GM23338 (cell line): ENCODE measurements at regions not wholly inside any gene's neighbourhood (a gene's known extent, or its start where the extent isn't known, plus 50 kb on each side); places are given as distances from the start of the nearest gene placed in this dataset.

Source experiments
- ATAC-seq: fragments of 200-7000 bp; cut with Tn5 transposase; 3 replicates; pipeline ENCODE4 v1.9.1; 2020
- DNase-seq: peaks from one replicate; pipeline ENCODE4 v3.0.0-alpha.2; 2015; ENCODE audit warnings: low spot score
- H2AFZ ChIP-seq: fragments of 200-600 bp; sonication (generic); 2 replicates; pipeline ENCODE4 v1.8.0; 2016; ENCODE audit warnings: antibody characterized with exemption, mild to moderate bottlenecking, moderate library complexity
- H3F3A ChIP-seq: fragments of 200-600 bp; sonication (generic); replicated peaks from 2 replicates; pipeline ENCODE4 v1.8.0; 2017; ENCODE audit warnings: antibody characterized with exemption, mixed run types, low read depth
- H3K27ac ChIP-seq: fragments of 200-600 bp; sonication (generic); 2 replicates; pipeline ENCODE4 v1.6.1; 2016; ENCODE audit warnings: low read depth
- H3K27me3 ChIP-seq: fragments of 200-600 bp; sonication (generic); 2 replicates; pipeline ENCODE4 v1.8.0; 2016; ENCODE audit warnings: mild to moderate bottlenecking, mixed run types, moderate library complexity; ENCODE audit not compliant: insufficient read depth
- H3K36me3 ChIP-seq: fragments of 200-600 bp; sonication (generic); 2 replicates; pipeline ENCODE4 v1.8.0; 2016; ENCODE audit warnings: mild to moderate bottlenecking; ENCODE audit not compliant: insufficient read depth
- H3K4me1 ChIP-seq: fragments of 200-600 bp; sonication (generic); 2 replicates; pipeline ENCODE4 v1.8.0; 2016; ENCODE audit warnings: mild to moderate bottlenecking, moderate library complexity; ENCODE audit not compliant: insufficient read depth
- H3K4me2 ChIP-seq: fragments of 200-600 bp; sonication (generic); 2 replicates; pipeline ENCODE4 v1.7.1; 2017; ENCODE audit warnings: mixed run types
- H3K4me3 ChIP-seq: fragments of 200-600 bp; sonication (generic); 2 replicates; pipeline ENCODE4 v1.6.1; 2016; ENCODE audit warnings: mixed run types
- H3K79me2 ChIP-seq: fragments of 200-600 bp; sonication (generic); replicated peaks from 2 replicates; pipeline ENCODE4 v1.8.0; 2017; ENCODE audit warnings: mild to moderate bottlenecking; ENCODE audit not compliant: insufficient read depth
- H3K9me2 ChIP-seq: fragments of 200-600 bp; sonication (generic); 2 replicates; pipeline ENCODE4 v1.8.0; 2017; ENCODE audit not compliant: insufficient read depth
- H4K20me1 ChIP-seq: fragments of 200-600 bp; sonication (generic); replicated peaks from 2 replicates; pipeline ENCODE4 v1.8.0; 2017; ENCODE audit warnings: mild to moderate bottlenecking; ENCODE audit not compliant: insufficient read depth
- H3K27ac Mint-ChIP-seq: 2 replicates; pipeline ENCODE4 v1.8.0; 2020; ENCODE audit warnings: inconsistent platforms, mild to moderate bottlenecking, moderate library complexity, mixed read lengths
- H3K27me3 Mint-ChIP-seq: 3 replicates; pipeline ENCODE4 v1.8.0; 2022; ENCODE audit warnings: low read depth, mild to moderate bottlenecking, moderate library complexity, mixed read lengths, inconsistent platforms; ENCODE audit not compliant: insufficient read depth, poor library complexity
- H3K36me3 Mint-ChIP-seq: 3 replicates; pipeline ENCODE4 v1.8.0; 2021; ENCODE audit warnings: low read depth, mild to moderate bottlenecking, inconsistent platforms, moderate library complexity, mixed read lengths
- H3K4me1 Mint-ChIP-seq: 3 replicates; pipeline ENCODE4 v1.8.0; 2020; ENCODE audit warnings: mild to moderate bottlenecking, inconsistent platforms, mixed read lengths
- H3K4me3 Mint-ChIP-seq: 3 replicates; pipeline ENCODE4 v1.8.0; 2021; ENCODE audit warnings: moderate library complexity, mild to moderate bottlenecking, inconsistent platforms, mixed read lengths
- H3K9me3 Mint-ChIP-seq: 3 replicates; pipeline ENCODE4 v1.8.0; 2020; ENCODE audit warnings: moderate library complexity, mild to moderate bottlenecking, inconsistent platforms, mixed read lengths
- CREB1 ChIP-seq: fragments of 250-450 bp; sonication (Bioruptor Pico); IDR thresholded peaks from 2 replicates; pipeline ENCODE4 v1.5.0; 2020; ENCODE audit warnings: low read depth, mild to moderate bottlenecking, moderate library complexity
- CTCF ChIP-seq, 2 experiments: fragments of 200-600 bp in 1 of 2; sonication (generic) in 1 of 2; conservative IDR thresholded peaks; 2 replicates each; pipeline versions ENCODE4 v1.5.1 to v1.6.1; 2016 to 2017; ENCODE audit warnings: antibody characterized with exemption in 2 of 2, low read depth in 2 of 2, mild to moderate bottlenecking in 2 of 2, moderate library complexity in 1 of 2
- ETS1 ChIP-seq: IDR thresholded peaks from 2 replicates; pipeline ENCODE4 v1.6.1; 2016; ENCODE audit warnings: antibody characterized with exemption
- EZH2phosphoT487 ChIP-seq: fragments of 200-600 bp; sonication (generic); IDR thresholded peaks from one replicate; pipeline ENCODE4 v1.8.1; 2018; ENCODE audit warnings: antibody characterized with exemption; ENCODE audit not compliant: unreplicated experiment
- POLR2AphosphoS5 ChIP-seq: IDR thresholded peaks from 2 replicates; pipeline ENCODE4 v1.6.1; 2016; ENCODE audit warnings: antibody characterized with exemption, low read depth
- REST ChIP-seq: IDR thresholded peaks from one replicate; pipeline ENCODE4 v1.6.1; 2018; ENCODE audit warnings: antibody characterized with exemption; ENCODE audit not compliant: unreplicated experiment
- STAT1 ChIP-seq: IDR thresholded peaks from one replicate; pipeline ENCODE4 v1.6.1; 2016; ENCODE audit warnings: antibody characterized with exemption; ENCODE audit not compliant: unreplicated experiment
- ZNF114 ChIP-seq: fragments of 250-450 bp; sonication (Bioruptor Pico); IDR thresholded peaks from 2 replicates; pipeline ENCODE4 v1.5.0; 2020; ENCODE audit warnings: mild to moderate bottlenecking, moderate library complexity
- ZNF331 ChIP-seq: fragments of 250-450 bp; sonication (Bioruptor Pico); IDR thresholded peaks from 2 replicates; pipeline ENCODE4 v1.5.0; 2020; ENCODE audit warnings: low read depth, mild to moderate bottlenecking, moderate library complexity
- ZNF462 ChIP-seq: fragments of 250-450 bp; sonication (Bioruptor Pico); IDR thresholded peaks from 2 replicates; pipeline ENCODE4 v1.5.0; 2020; ENCODE audit warnings: mild to moderate bottlenecking, moderate library complexity

- TF ChIP-seq STAT1 (no peak), ZNF331 (no peak), CTCF (conservative IDR thresholded peaks at IDR 0.05; ENCODE audit: low read depth in 2 of 2) (no peak), REST (no peak), POLR2AphosphoS5 (no peak), ETS1 (no peak)
Measured at GRCh38 chr12:102643879-102644575, 163.7 kb upstream of the IGF1 start (continued).

- H4K20me1 ChIP-seq, result no peaks in the 10 kb centered on the region
- no peak for ATAC-seq
- no peaks in the 10 kb centered on the region for H3K27me3 ChIP-seq
- no peak for DNase-seq
- H3K27me3 Mint-ChIP-seq, result no peaks in the 10 kb centered on the region
- no peaks in the 10 kb centered on the region for H3K79me2 ChIP-seq
- peaks cover 16% of the 10 kb centered on the region for H3K9me3 Mint-ChIP-seq
- H3F3A ChIP-seq, result no peaks in the 10 kb centered on the region
- peaks cover 13% of the 10 kb centered on the region; the same call in 2 of the 3 replicates for H3K36me3 Mint-ChIP-seq
- H3K4me3 ChIP-seq, result no peak overlapping the region
- H2AFZ ChIP-seq, result peak overlapping the region; percentile 66; the same call in 1 of the 2 replicates
- H3K9me2 ChIP-seq, result no peaks in the 10 kb centered on the region
- no peak overlapping the region for H3K4me3 Mint-ChIP-seq
- no peak overlapping the region for H3K4me2 ChIP-seq
- H3K36me3 ChIP-seq, result no peaks in the 10 kb centered on the region
- 0 out of 2 replicates have a peak overlapping the region, but pooled peaks have one; percentile 31 for H3K27ac Mint-ChIP-seq
- H3K4me1 ChIP-seq, result no peaks in the 10 kb centered on the region
- H3K27ac ChIP-seq, result no peak overlapping the region
- no peaks in the 10 kb centered on the region; the same call in 2 of the 3 replicates for H3K4me1 Mint-ChIP-seq
- TF ChIP-seq ZNF114 (CRISPR knock-in tag), result no peak
- no peak for TF ChIP-seq STAT1
- TF ChIP-seq POLR2AphosphoS5, result no peak
- no peak for TF ChIP-seq ETS1
- no peak for TF ChIP-seq ZNF462 (CRISPR knock-in tag)
- TF ChIP-seq EZH2phosphoT487, result no peak
- TF ChIP-seq ZNF331, result no peak
- TF ChIP-seq CREB1 (CRISPR knock-in tag), result no peak
Measured at GRCh38 chr12:102642199-102642598, 161.8 kb upstream of the IGF1 start.
